PC-9 (cell line): ENCODE measurements at regions not wholly inside any gene's neighbourhood (a gene's known extent, or its start where the extent isn't known, plus 50 kb on each side); places are given as distances from the start of the nearest gene placed in this dataset.

Experiments
- CTCF ChIP-seq: fragments of 200-600 bp; sonication (generic); conservative IDR thresholded peaks from 2 replicates; pipeline ENCODE4 v1.6.1; 2017; ENCODE audit warnings: mixed run types, antibody characterized with exemption, mild to moderate bottlenecking, moderate library complexity
- EZH2 ChIP-seq: fragments of 200-600 bp; sonication (generic); IDR thresholded peaks from 2 replicates; pipeline ENCODE4 v1.8.0; 2017; ENCODE audit warnings: antibody characterized with exemption, low read depth

GRCh38 chr5:122220511-122220910, 91.2 kb downstream of the ZNF474 start:
- TF ChIP-seq CTCF (no peak), EZH2 (no peak)
